SU-DHL-6 (cell line): ENCODE measurements at regions not wholly inside any gene's neighbourhood (a gene's known extent, or its start where the extent isn't known, plus 50 kb on each side); places are given as distances from the start of the nearest gene placed in this dataset.

Experiments used
- H2AFZ ChIP-seq: fragments of 200-600 bp; sonication (generic); 2 replicates; pipeline ENCODE4 v1.6.1; 2014; ENCODE audit warnings: low read depth, mild to moderate bottlenecking, moderate library complexity, mixed read lengths, antibody characterized with exemption, low read length; ENCODE audit not compliant: severe bottlenecking
- H3F3A ChIP-seq: fragments of 200-600 bp; shearing (Covaris generic); 2 replicates; pipeline ENCODE4 v1.6.0; 2016; ENCODE audit warnings: antibody characterized with exemption, mild to moderate bottlenecking; ENCODE audit not compliant: insufficient read depth
- H3K27ac ChIP-seq: fragments of 200-600 bp; sonication (generic); 2 replicates; pipeline ENCODE4 v1.5.1; 2016; ENCODE audit warnings: low read depth, mild to moderate bottlenecking, low read length, moderate library complexity, mixed read lengths
- H3K27me3 ChIP-seq: fragments of 200-600 bp; sonication (generic), shearing (Covaris generic); 2 replicates; pipeline ENCODE4 v1.6.0; 2014; ENCODE audit warnings: mild to moderate bottlenecking, low read length
- H3K36me3 ChIP-seq: fragments of 200-600 bp; sonication (generic); 2 replicates; pipeline ENCODE4 v1.6.1; 2014; ENCODE audit warnings: mild to moderate bottlenecking, low read length, mixed read lengths
- H3K4me2 ChIP-seq: fragments of 300-600, 200-600 bp; shearing (Covaris generic), sonication (generic); 2 replicates; pipeline ENCODE4 v1.6.0; 2014; ENCODE audit warnings: low read length, low read depth, mild to moderate bottlenecking; ENCODE audit not compliant: poor library complexity, severe bottlenecking
- H3K4me3 ChIP-seq: fragments of 200-600 bp; sonication (generic); 2 replicates; pipeline ENCODE4 v1.5.1; 2014; ENCODE audit warnings: antibody characterized with exemption, low read length, mild to moderate bottlenecking, mixed read lengths; ENCODE audit not compliant: insufficient read depth, poor library complexity, severe bottlenecking
- H3K79me2 ChIP-seq: fragments of 200-600 bp; sonication (generic); 2 replicates; pipeline ENCODE4 v1.6.1; 2014; ENCODE audit warnings: mild to moderate bottlenecking, low read length, moderate library complexity; ENCODE audit not compliant: insufficient read depth
- H3K9ac ChIP-seq: fragments of 200-600 bp; sonication (generic); 2 replicates; pipeline ENCODE4 v1.7.0; 2014; ENCODE audit warnings: mild to moderate bottlenecking, low read length
- H3K9me2 ChIP-seq: fragments of 200-600 bp; sonication (generic); replicated peaks from 2 replicates; pipeline ENCODE4 v1.6.1; 2014; ENCODE audit warnings: low read length; ENCODE audit not compliant: insufficient read depth
- H3K9me3 ChIP-seq: fragments of 200-600 bp; sonication (generic); 2 replicates; pipeline ENCODE4 v1.6.1; 2014; ENCODE audit warnings: low read length, mixed read lengths; ENCODE audit not compliant: insufficient read depth
- H4K20me1 ChIP-seq: fragments of 200-600 bp; sonication (generic); 2 replicates; pipeline ENCODE4 v1.6.1; 2014; ENCODE audit warnings: low read depth, mild to moderate bottlenecking, antibody characterized with exemption, low read length, moderate library complexity, mixed read lengths
- CTCF ChIP-seq: fragments of 200-600 bp; sonication (generic); IDR thresholded peaks from one replicate; pipeline ENCODE4 v1.5.1; 2017; ENCODE audit warnings: antibody characterized with exemption, mild to moderate bottlenecking, low read length, moderate library complexity; ENCODE audit not compliant: insufficient read depth, poor library complexity, severe bottlenecking
- EZH2phosphoT487 ChIP-seq: fragments of 200-600 bp; sonication (generic), shearing (Covaris generic); conservative IDR thresholded peaks from 2 replicates; pipeline ENCODE4 v1.6.1; 2018; ENCODE audit warnings: mild to moderate bottlenecking, antibody characterized with exemption, low read length, moderate library complexity, mixed read lengths

GRCh38 chr3:177994976-177995375 lies 541.3 kb upstream of the KCNMB2 start:
- no peaks in the 10 kb centered on the region for H3K79me2 ChIP-seq

GRCh38 chr3:177995381-177996085 lies 540.7 kb upstream of the KCNMB2 start:
- Histone ChIP-seq H3F3A (no peaks in the 10 kb centered on the region), H3K9me3 (no peaks in the 10 kb centered on the region), H3K36me3 (no peaks in the 10 kb centered on the region), H3K27ac (no peak overlapping the region), H2AFZ (no peak overlapping the region), H3K9ac (no peak overlapping the region), H3K4me3 (no peak overlapping the region), H3K79me2 (no peaks in the 10 kb centered on the region), H3K9me2 (no peaks in the 10 kb centered on the region), H4K20me1 (no peaks in the 10 kb centered on the region), H3K4me2 (no peak overlapping the region), H3K27me3 (no peaks in the 10 kb centered on the region)
- no peak for TF ChIP-seq EZH2phosphoT487
- TF ChIP-seq CTCF: no peak

More at GRCh38 chr3:177994976-177995375, 541.3 kb upstream of the KCNMB2 start:
- Histone ChIP-seq H3K4me2 (no peak overlapping the region), H3K4me3 (no peak overlapping the region), H3F3A (no peaks in the 10 kb centered on the region), H3K27ac (no peak overlapping the region), H2AFZ (no peak overlapping the region), H3K9ac (no peak overlapping the region), H3K9me2 (no peaks in the 10 kb centered on the region), H3K27me3 (no peaks in the 10 kb centered on the region), H3K9me3 (no peaks in the 10 kb centered on the region), H4K20me1 (no peaks in the 10 kb centered on the region), H3K36me3 (no peaks in the 10 kb centered on the region)
- TF ChIP-seq CTCF (no peak), EZH2phosphoT487 (no peak)

- Histone ChIP-seq H3K27me3 (no peaks in the 10 kb centered on the region), H3K4me3 (no peak overlapping the region), H3K9me3 (no peaks in the 10 kb centered on the region), H3K36me3 (no peaks in the 10 kb centered on the region), H3K79me2 (no peaks in the 10 kb centered on the region), H3K9me2 (no peaks in the 10 kb centered on the region), H3K27ac (no peak overlapping the region), H3K9ac (no peak overlapping the region), H2AFZ (no peak overlapping the region), H3F3A (no peaks in the 10 kb centered on the region), H4K20me1 (no peaks in the 10 kb centered on the region), H3K4me2 (no peak overlapping the region)
- TF ChIP-seq CTCF: no peak
- TF ChIP-seq EZH2phosphoT487: no peak
These were observed 534.5 kb upstream of the KCNMB2 start for GRCh38 chr3:178001670-178002101.
